GM19463 (cell line): ENCODE measurements at regions not wholly inside any gene's neighbourhood (a gene's known extent, or its start where the extent isn't known, plus 50 kb on each side); places are given as distances from the start of the nearest gene placed in this dataset.
"Not testable (repeated sequence)": the region's sequence is repeated elsewhere in the genome, so short reads cannot be mapped to it uniquely, and the experiment has no call there.

Experiments used
- ATAC-seq: cut with Tn5 transposase; IDR thresholded peaks from one replicate; pipeline ENCODE4 v1.9.1; 2021; ENCODE audit warnings: mild to moderate bottlenecking, moderate library complexity; ENCODE audit not compliant: unreplicated experiment

DNA sequence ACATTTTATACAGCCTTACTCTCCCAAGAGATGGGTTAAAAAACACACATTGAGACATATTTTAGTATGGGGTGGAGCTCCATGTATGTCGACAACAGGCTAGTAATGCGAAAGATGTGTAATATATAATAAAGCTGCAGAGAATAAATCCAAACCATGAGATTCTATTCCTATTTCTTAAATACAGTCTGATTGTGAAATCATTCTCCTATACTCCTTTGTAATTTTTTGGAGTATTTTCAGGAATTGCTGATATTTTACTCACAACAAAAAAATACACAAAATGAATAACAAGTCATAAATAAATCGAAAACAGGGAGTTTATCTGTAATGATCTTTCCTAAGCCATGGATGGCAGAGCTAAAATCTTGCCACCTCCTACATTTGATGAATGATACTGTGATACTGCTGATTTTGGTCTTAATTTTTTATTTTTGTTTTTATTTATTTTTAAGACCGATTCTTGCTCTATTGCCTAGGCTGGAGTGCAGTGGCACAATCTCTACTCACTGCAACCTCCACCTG, 173.5 kb upstream of the KLF6 start:
- no peak for ATAC-seq

DNA sequence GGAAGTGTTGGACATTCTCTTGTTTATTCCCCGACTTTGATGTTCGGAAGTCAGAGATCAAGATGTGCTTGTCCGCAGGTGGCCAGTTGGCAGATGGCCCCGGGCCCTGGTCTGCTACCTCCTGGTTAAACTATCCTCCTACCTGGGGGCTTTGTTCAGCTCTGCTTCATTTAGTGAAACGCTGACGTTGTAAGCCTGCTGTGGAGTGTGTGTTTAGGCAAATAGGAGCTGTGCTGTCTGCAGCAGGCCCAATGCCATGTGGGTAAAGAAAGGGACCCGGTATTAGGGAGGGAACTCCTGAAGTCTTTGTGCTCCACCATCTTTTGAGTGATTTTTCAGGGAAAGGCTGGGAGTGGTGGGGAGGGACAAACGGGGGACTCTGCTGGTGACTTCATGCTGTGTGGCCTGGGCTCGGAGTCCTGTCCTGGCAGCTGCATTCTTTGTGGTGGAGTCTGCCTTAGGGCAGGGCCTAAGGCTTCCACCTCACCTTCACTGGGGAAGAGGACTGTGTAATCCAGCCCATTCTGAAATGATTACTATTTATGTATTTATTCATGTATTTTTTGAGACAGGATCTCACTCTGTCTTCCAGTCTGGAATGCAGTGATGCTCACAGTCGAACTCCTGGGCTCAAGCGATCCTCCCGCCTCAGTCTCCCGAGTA, 171.1 kb upstream of the KLF6 start:
- ATAC-seq, result no peak

DNA sequence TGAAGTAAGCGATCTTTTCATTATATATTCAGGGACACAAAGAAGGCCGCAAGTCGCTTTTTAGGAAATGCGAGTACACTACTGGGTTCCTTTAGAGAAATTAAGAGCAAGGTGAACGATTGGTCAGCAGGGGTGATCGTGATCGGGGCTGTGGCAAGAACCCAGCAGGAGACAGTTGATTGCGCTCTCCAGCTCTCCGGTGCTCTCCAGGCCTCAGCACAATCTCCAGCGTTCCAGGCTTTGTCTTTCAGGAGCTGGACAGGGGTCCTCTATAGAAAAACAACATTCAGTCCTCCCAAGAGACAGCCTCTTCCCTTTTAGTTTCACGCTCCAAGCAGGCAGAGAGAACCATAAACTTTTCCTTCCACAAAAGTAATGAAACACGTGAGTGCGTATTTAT, 170.5 kb upstream of the KLF6 start:
- ATAC-seq, result no peak

DNA sequence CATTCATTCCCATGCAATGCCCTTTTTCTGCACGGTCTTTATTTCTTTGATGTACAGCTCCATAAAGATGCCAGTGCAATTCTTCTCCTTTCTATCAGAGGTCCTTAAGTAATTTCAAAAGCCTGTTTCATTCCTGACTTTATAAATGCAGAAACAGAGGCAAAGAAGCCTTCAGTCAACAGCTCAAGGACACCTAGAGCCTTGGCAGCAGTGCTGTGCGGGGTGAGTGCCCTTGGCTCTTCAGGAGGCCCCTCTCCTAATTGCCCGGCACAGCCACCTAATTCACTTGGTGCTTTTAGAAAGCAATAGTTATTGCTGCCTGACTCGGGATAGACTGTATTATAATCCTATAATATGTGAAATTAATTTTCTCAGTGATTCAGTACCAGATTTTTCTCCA, 169.6 kb upstream of the KLF6 start:
- no peak for ATAC-seq

DNA sequence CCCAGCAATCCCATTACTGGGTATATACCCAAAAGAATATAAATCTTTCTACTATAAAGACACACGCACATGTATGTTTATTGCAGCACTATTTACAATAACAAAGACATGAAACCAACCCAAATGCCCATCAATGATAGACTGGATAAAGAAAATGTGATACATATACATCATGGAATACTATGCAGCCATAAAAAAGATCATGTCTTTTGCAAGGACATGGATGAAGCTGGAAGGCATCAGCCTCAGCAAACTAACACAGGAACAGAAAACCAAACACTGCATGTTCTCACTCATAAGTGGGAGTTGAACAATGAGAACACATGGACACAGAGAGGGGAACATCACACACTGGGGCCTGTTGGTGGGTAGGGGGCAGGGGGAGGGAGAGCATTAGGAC, 169.0 kb upstream of the KLF6 start:
- ATAC-seq, result not testable (repeated sequence)

DNA sequence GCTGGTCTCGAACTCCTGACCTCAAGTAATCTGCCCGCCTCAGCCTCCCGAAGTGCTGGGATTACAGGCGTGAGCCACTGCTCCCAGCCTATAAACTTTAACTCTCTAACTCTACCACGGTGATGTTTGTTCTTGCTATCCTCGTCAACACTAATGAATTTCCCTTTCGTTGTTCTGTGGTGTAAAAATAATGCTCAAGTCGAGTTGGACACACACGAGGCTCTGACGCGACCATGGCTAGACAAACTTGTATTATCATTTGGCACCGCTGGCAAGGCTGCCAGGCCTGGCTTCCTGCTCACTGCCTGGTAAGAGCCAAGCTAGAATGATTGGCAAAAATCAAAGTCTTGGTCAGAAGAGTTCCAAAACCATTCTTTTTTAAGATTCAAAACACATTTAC, 167.0 kb upstream of the KLF6 start:
- no peak for ATAC-seq

DNA sequence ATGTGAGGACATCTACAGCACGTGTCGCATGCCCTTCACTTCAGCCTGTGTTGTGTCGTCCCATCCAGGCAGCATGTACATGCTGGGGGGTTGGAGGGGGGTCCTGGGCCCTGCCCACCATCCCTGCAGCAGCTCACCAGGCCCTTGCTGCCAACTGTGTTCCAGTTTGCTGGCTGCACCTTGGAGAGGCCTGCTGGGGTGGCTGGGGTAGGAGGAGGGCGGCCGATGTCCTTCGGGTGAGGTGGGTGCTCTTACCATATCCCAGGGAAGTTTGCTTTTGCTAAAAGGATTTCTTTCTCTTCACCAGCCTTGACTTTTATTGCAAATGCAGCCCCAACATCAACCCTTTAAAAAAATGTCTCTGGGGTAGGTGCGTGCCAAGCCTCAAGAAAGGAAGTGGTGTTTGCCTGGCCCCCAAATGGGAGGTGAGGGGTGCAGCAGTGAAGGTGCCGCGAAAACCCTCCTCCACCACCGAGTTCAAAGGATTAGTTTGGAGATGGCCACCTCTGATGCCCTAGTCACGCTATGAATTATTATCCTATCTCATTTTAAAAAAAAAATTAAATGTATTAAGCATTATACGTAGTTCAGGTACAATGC, 165.8 kb upstream of the KLF6 start:
- ATAC-seq, result no peak

DNA sequence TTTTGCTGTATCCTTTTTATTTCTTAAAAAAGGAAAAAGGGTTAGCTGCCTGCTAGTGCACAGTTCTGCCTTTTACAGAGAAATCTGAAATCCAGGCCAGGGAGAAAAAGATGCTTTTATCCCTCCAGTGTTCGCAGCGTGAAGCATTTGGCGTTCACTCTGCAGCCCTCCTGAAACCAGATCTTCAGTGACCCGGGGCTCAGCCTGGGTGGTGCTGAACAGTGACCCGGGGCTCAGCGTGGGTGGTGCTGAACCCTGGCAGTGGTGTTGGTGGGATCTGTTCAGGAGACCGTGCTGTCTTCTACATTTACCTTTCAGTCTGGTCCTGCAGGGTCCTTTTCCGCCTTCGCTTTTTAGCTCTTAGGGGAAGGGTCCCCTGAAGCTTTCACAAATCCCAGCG, 164.7 kb upstream of the KLF6 start:
- ATAC-seq, result no peak

DNA sequence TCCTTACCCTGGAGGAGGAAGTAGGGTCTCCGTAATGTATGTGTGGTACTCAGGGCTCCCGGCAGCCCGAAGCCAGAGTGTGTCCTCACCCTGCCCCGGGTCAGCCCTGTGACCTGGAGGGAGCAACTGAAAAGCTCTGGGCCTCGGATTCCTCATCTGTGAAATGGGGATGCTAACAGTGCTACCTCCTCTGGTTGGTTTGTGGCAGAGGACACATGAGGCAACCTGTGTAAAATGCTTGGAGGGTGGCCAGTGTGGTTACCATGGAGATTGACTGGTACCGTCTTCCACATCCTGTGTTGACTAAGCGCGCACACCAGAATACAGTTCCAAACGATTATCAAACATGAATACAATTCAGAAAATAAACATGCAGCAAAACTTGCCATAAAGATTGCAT, 163.8 kb upstream of the KLF6 start:
- ATAC-seq, result no peak

DNA sequence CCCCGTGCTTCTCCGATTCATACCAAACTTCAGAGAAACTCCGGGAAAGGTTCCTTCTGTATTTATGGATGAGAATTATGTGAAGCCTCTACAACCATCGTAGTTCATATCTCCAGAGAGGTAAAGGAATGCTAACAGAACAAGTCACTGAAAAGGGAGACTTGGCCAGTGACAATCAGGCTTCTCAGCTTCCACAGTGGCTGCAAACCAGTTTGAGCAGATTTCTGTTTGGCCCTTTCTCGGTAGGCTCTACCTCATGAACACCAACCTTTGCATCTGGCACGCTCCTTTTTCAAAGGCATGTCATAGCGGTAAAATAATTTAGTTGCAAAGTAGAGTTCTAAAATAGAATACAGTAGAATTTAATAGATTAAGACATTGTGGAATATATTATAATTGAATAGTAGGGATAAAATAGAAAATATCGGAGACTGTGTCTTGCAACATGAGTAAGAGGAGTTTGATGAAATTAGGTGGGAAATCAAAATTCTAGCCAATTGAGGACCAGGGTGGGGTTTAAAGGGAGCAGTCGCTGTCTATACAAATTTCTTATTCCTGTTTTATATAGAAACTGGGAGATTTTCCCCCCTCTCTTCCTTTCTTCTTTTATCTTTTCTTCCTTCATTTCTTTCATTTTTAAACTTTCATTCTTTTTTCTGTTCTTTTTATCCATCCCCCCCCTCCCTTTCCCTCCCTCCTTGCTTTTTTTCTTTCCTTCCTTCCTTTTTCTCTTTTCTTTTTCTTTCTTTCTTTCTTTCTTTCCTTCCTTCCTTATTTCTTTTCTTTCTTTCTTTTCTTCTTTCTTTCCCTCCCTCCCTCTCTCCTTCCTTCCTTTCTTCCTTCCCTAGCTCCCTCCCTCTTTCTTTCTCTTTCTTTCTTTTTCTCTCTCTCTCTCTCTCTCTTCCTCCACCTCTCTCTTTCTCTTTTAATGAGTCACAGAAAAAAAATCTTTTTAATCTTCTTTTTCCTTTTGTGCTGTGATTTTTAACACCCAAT, 161.5 kb upstream of the KLF6 start:
- ATAC-seq, result no peak

DNA sequence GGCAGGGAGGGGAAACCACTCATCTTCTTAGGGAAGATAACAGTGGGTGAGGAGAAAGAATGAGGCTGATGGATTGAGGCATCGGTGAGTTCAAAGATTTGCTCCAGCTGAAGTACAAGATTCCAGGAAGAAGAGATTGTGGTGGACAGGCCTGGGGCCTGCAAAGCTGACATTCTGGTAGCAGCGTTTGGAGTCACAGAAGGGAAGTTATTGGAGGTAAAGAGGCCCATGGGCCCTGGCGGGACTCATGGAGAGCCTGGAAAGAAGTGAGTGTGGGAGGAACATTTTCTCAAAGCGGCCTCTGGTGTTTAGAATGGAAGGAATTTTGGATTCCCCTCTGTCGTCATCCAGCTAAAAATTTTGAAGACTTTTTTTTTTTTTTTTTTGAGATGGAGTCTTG, 160.0 kb upstream of the KLF6 start:
- ATAC-seq, result no peak

DNA sequence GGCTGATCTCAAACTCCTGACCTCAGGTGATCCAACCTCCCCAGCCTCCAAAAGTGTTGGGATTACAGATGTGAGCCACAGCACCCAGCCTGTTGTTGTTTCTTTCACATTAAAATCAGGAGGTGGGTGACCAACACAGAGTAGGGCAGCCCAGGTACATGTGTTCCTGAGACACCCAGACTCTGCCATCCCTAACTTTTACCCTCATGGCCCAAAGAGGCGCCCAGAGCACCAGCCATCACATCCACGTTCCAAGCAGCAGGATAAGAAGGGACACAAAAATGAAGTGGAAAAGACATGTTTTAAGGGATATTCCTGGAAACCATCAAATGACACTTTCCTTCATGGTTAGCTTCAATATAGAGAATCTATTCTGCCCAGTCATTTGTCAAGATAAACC, 159.6 kb upstream of the KLF6 start:
- no peak for ATAC-seq

DNA sequence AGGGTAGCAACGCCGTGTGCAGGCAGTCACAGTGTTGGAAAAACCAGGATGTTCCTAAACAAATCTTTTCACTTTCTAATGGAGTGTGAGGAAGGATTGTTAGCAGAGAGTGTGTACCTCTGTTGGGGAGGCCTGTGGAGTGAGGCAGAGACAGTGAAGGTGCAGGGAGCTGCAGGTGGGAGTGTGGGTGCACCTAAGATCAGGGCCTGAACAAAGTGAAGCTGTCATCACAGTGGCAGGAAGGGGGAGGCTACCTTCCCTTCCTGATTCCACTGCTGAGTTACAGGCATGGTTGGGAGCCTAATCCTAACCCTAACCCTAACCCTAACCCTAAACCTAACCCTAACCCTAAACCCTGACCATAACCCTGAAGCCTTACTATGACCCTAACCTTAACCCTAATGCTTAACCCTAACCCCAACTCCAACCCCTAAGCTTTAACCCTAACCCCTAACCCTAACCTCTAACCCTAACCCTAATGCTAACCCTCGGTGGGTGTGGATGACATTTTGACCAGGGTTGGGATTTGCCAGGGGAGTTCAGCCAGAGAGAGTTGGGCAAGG, 158.8 kb upstream of the KLF6 start:
- no peak for ATAC-seq

DNA sequence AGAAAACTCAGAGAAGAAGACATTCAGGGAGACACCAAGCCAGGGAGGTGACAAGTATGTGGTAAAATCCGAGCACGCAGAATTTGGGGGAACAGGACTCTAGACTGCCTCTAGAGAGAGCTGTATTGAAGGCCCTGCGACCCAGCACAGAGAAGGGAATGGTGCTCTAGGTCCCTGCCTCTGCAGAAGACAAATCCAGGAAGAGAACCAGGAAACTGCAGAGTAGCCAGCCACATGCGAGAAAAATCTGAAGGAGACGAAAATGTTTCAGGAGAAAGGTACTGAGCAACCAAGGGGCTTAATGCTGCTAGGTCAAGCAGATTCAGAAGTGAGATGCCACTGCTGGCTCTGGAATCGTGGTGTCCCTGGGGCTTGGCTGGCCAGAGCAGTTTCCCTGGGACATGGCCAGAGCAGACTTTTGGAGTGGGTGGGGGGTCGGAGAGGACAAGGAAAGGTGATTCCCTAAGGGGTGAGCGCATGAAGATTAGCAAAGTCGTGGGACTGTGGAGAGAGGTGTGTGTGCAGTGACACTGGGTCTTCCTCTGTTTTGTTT, 158.0 kb upstream of the KLF6 start:
- ATAC-seq, result no peak

DNA sequence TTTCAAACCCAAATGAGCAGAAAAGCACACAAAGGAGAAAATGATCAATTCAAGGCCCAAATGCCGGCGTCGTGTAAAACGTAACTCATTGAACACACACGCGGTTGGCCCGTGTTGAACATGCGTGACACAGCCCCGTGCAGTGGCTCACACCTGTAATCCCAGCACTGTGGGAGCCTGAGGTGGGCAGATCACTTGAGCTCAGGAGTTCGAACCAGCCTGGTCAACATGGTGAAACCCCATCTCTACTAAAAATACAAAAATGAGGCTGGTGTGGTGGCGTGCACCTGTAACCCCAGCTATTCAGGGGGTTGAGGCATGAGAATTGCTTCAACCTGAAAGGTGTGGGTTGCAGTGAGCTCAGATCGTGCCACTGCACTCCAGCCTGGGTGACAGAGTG, 156.7 kb upstream of the KLF6 start:
- no peak for ATAC-seq

DNA sequence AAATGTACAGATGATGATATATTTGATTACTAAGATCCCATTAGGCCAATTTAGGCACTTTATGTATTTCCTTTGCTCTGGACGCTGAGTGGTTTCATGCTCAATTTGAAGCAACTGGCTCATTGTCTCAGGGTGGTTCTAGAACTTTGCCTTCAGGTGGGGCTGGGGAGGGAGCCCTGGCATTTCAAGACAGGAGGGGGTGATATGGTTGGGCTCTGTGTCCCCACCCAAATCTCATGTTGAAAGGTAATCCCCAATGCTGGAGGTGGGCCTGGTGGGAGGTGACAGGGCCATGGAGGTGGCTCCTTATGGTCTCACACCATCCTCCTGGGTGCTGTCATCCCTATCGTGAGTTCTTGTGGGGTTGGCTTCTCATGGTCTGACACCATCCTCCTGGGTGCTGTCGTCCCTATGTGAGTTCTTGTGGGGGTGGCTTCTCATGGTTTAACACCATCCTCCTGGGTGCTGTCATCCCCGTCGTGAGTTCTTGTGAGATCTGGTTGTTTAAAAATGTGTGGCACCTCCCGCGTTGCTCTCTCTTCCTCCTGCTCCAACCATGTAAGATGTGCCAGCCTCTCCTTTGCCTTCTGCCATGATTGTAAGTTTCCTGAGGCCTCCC, 151.5 kb upstream of the KLF6 start:
- ATAC-seq, result no peak

DNA sequence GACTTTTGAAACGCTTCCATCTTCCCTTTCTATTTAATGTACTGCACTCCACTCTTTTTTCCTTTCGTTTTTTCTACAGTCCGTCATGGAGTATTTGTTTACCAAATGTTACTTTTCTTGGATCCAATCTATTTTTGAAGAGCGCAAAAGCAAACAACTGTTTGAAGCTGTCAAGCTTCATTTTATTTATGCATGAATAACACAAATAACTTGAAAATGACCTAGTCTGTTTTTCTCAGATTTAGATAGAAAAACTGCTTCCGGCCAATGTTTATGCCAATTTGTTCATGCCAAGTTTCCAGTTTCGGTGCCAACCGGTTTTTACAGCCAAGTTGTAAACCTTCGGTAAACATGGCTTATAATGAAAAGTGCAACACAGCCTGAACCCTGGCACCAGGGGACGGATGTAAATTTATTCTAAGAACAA, 150.9 kb upstream of the KLF6 start:
- no peak for ATAC-seq

DNA sequence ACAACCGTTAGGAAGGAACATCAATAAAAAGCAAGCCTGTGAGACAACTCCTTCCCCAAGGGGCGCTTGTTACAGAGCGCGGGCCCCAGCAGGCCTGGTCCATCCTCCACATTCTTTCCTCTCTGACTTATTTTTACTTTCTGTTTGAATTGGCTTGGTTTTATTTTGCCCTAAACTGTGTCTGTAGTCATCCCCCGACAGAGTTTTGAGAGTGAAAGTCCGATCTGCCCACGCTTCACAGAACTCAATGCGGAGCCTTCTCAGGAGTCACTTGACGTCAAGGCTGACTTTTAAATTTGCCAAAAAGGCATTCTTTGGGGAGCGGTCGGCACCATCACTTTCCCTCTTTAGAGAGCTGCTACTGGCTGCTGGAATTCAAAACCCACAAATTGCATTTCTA, 150.1 kb upstream of the KLF6 start:
- peak; percentile 98 for ATAC-seq

DNA sequence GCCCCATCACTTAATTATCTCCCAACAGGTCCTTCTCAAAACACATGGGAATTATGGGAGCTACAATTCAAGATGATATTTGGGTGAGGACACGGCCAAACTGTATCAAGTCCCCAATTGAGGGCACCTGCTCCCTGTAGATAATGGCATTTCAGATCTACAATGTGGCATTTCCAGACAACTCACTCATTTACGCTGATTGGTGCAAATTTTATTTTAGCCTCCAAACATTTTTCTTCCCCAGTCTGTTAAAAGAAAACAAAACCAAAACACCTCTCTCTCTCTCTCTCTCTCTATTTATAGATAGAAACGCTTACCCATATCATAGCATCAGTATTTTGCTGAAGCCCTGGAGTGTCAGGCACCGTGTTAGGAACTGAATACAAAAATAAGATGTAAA, 148.7 kb upstream of the KLF6 start:
- no peak for ATAC-seq

DNA sequence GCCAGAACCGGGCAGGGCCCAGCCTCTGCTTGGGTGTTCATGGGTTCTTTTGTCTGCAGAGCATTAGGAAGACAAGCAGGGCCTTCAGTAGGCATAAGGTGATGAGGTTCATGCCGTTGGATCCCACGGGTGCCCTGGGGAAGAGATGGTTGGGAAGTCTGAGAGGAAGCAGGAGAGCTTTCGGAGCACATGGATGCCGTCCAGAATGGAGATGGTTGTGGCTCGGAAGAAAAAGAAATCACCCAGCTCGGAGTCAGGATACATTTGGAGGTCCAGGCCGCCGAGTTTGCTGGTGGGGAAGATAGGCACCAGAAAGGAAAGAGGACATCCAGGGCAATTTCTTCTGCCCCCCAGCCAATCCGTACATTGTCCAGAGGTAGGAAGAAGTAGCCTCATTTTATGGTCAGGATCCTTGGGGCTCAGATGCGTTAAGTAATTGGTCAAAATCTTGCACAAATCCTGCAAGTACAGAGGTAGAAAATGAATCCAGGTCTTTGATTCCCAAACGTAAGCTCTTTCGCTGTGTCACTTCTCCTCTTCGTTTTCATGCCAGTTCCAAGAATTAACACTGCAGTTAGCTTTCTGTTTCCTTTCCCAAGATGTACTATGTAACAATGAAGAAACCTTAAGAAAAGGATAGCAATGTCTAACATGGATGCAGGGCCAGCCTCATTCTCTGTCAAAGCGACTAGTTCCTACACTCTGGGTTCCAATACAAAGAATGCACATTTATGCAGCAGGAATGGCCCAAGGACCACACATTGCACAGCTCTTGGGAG, 147.8 kb upstream of the KLF6 start:
- ATAC-seq, result no peak
